GM12875 (cell line): ENCODE measurements at regions not wholly inside any gene's neighbourhood (a gene's known extent, or its start where the extent isn't known, plus 50 kb on each side); places are given as distances from the start of the nearest gene placed in this dataset.

ENCODE experiments used
- H3K4me3 ChIP-seq: one replicate; pipeline ENCODE4 v1.5.1; 2011; ENCODE audit warnings: low read depth, low read length, control low read depth
- CTCF ChIP-seq: IDR thresholded peaks from 2 replicates; pipeline ENCODE4 v1.5.1; 2011; ENCODE audit warnings: low read depth, mild to moderate bottlenecking, control low read depth, inconsistent platforms, low read length, moderate library complexity, borderline replicate concordance; ENCODE audit not compliant: insufficient read depth

- H3K4me3 ChIP-seq, result peak overlapping the region; percentile 29
- TF ChIP-seq CTCF, result no peak
Observed at GRCh38 chr1:8217011-8217711, 100.8 kb upstream of the SLC45A1 start.

- H3K4me3 ChIP-seq, result no peak overlapping the region
- no peak for TF ChIP-seq CTCF
Observed at GRCh38 chr1:8216005-8216404, 101.9 kb upstream of the SLC45A1 start.

- no peak overlapping the region for H3K4me3 ChIP-seq
- no peak for TF ChIP-seq CTCF
Observed at GRCh38 chr1:8214501-8215173, 103.3 kb upstream of the SLC45A1 start.

- no peak overlapping the region for H3K4me3 ChIP-seq
- TF ChIP-seq CTCF, result no peak
Observed at GRCh38 chr1:8213676-8214075, 104.2 kb upstream of the SLC45A1 start.

- TF ChIP-seq CTCF, result no peak
- no peak overlapping the region for H3K4me3 ChIP-seq
Observed at GRCh38 chr1:8213136-8213535, 104.8 kb upstream of the SLC45A1 start.

GRCh38 chr1:8212580-8213031 is 105.3 kb upstream of the SLC45A1 start:
- TF ChIP-seq CTCF, result no peak
- no peak overlapping the region for H3K4me3 ChIP-seq

GRCh38 chr1:8211883-8212579 is 105.9 kb upstream of the SLC45A1 start:
- H3K4me3 ChIP-seq, result no peak overlapping the region

More at GRCh38 chr1:8211883-8212579, 105.9 kb upstream of the SLC45A1 start:
- TF ChIP-seq CTCF, result no peak
